Naive thymus-derived CD4-positive, alpha-beta T cell (primary cell): ENCODE measurements at regions not wholly inside any gene's neighbourhood (a gene's known extent, or its start where the extent isn't known, plus 50 kb on each side); places are given as distances from the start of the nearest gene placed in this dataset.

ENCODE experiments used
- ATAC-seq: fragments of 150-1000 bp; cut with Tn5 transposase; 2 replicates; pipeline ENCODE4 v1.10.0; 2021; ENCODE audit warnings: mild to moderate bottlenecking, moderate library complexity
- CTCF ChIA-PET: fragments of 350-600 bp; sonication (Branson Sonifier 250); formaldehyde crosslinking; loops from one replicate; lab custom pipeline; 2021; ENCODE audit warnings: antibody characterized with exemption; lab: Charles Lee
- POLR2A ChIA-PET: fragments of 350-600 bp; sonication (Branson Sonifier 250); formaldehyde crosslinking; loops from one replicate; lab custom pipeline; 2021; ENCODE audit warnings: antibody characterized with exemption, inconsistent platforms; lab: Charles Lee
- DNase-seq, 9 donors: peaks; one replicate each; pipeline versions ENCODE4 v3.0.0 to v3.0.0-alpha.2; 2020 to 2022; ENCODE audit warnings: mixed read lengths in 1 of 9
- H3K27ac ChIP-seq: one replicate; pipeline ENCODE4 v1.7.0; 2013; ENCODE audit warnings: mild to moderate bottlenecking, low read depth, low read length, moderate library complexity
- H3K27me3 ChIP-seq, 2 donors: one replicate each; pipeline ENCODE4 v1.7.0; 2013; ENCODE audit warnings: low read length in 2 of 2, mild to moderate bottlenecking in 2 of 2, moderate library complexity in 2 of 2; ENCODE audit not compliant: control insufficient read depth in 2 of 2, insufficient read depth in 2 of 2
- H3K36me3 ChIP-seq, 3 experiments: 1 replicate in 2 of 3; 2 replicates in 1 of 3; pipeline ENCODE4 v1.7.0; 2013; ENCODE audit warnings: low read length in 3 of 3, mild to moderate bottlenecking in 3 of 3, moderate library complexity in 1 of 3; ENCODE audit not compliant: insufficient read depth in 3 of 3, control insufficient read depth in 2 of 3
- H3K4me1 ChIP-seq, 2 donors: one replicate each; pipeline ENCODE4 v1.7.0; 2013; ENCODE audit warnings: low read length in 2 of 2, mild to moderate bottlenecking in 2 of 2, moderate library complexity in 1 of 2; ENCODE audit not compliant: control insufficient read depth in 2 of 2, insufficient read depth in 2 of 2
- H3K4me3 ChIP-seq: 2 replicates; pipeline ENCODE4 v1.7.0; 2013; ENCODE audit warnings: mild to moderate bottlenecking, low read length
- H3K9me3 ChIP-seq, 3 experiments: 1 replicate in 2 of 3; 2 replicates in 1 of 3; pipeline ENCODE4 v1.7.0; 2013; ENCODE audit warnings: low read length in 3 of 3; ENCODE audit not compliant: control insufficient read depth in 2 of 3
- H3K27ac Mint-ChIP-seq, 9 donors: one replicate each; pipeline ENCODE4 v1.8.0; 2020 to 2022; ENCODE audit warnings: mixed read lengths in 9 of 9, mild to moderate bottlenecking in 8 of 9, moderate library complexity in 5 of 9, inconsistent platforms in 2 of 9
- H3K27me3 Mint-ChIP-seq, 5 donors: one replicate each; pipeline ENCODE4 v1.8.0; 2021 to 2022; ENCODE audit warnings: mixed read lengths in 5 of 5, mild to moderate bottlenecking in 1 of 5
- H3K36me3 Mint-ChIP-seq, 5 donors: one replicate each; pipeline ENCODE4 v1.8.0; 2020 to 2022; ENCODE audit warnings: mixed read lengths in 5 of 5, mild to moderate bottlenecking in 3 of 5, inconsistent platforms in 1 of 5
- H3K4me1 Mint-ChIP-seq, 7 donors: one replicate each; pipeline ENCODE4 v1.8.0; 2020 to 2022; ENCODE audit warnings: mixed read lengths in 7 of 7, mild to moderate bottlenecking in 3 of 7, inconsistent platforms in 1 of 7
- H3K4me3 Mint-ChIP-seq, 10 donors: one replicate each; pipeline ENCODE4 v1.8.0; 2020 to 2022; ENCODE audit warnings: mild to moderate bottlenecking in 10 of 10, mixed read lengths in 10 of 10, moderate library complexity in 6 of 10, inconsistent platforms in 2 of 10
- H3K9me3 Mint-ChIP-seq, 11 donors: one replicate each; pipeline ENCODE4 v1.8.0; 2020 to 2022; ENCODE audit warnings: mixed read lengths in 11 of 11, mild to moderate bottlenecking in 4 of 11, inconsistent platforms in 1 of 11, moderate library complexity in 1 of 11
- intact Hi-C, 2 donors: fragments of 100-400 bp; cut with micrococcal nuclease; formaldehyde crosslinking; loops; one replicate each; pipeline ENCODE4 v1.15.1; 2023

GRCh38 chr11:69982690-69983570 lies 95.2 kb upstream of the ANO1 start:
- no peak for DNase-seq
- Histone ChIP-seq H3K36me3 (no peaks in the 10 kb centered on the region), H3K27ac (no peak overlapping the region), H3K4me3 (no peak overlapping the region), H3K27me3 (no peaks in the 10 kb centered on the region), H3K9me3 (no peaks in the 10 kb centered on the region), H3K4me1 (no peaks in the 10 kb centered on the region)
- Mint-ChIP-seq H3K27ac (no peak overlapping the region), H3K36me3 (no peaks in the 10 kb centered on the region), H3K27me3 (peaks cover 49 to 65% (median 55%) of the 10 kb centered on the region in 5 donors), H3K4me1 (no peaks in the 10 kb centered on the region), H3K9me3 (no peaks in the 10 kb centered on the region), H3K4me3 (no peak overlapping the region)
- POLR2A ChIA-PET = no interaction called here
- intact Hi-C loops = no loop called here
- CTCF ChIA-PET = no interaction called here
- ATAC-seq = no peak

DNA sequence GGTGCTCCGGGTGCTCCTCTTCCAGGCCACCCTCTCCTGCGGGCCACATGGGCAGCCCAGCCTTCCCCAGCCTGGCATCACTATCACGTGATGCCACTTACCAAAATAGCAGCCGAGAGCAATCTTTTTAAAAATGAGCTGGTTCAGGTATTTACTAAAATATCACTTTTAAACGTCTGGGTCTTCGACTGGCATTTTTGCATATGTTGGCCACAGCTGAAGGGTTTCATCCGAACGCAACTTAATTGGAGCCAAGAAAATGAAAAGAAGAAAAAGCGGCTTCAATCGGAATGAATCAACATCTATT lies 94.6 kb upstream of the ANO1 start:
- Mint-ChIP-seq H3K4me1 (no peaks in the 10 kb centered on the region), H3K27me3 (peaks cover 55 to 70% (median 61%) of the 10 kb centered on the region in 5 donors), H3K27ac (no peak overlapping the region), H3K36me3 (no peaks in the 10 kb centered on the region), H3K9me3 (no peaks in the 10 kb centered on the region), H3K4me3 (no peak overlapping the region)
- intact Hi-C loops = no loop called here
- H3K9me3 ChIP-seq = no peaks in the 10 kb centered on the region
- ChIA-PET CTCF (no interaction called here), POLR2A (no interaction called here)
- no peaks in the 10 kb centered on the region for H3K27me3 ChIP-seq
- no peaks in the 10 kb centered on the region for H3K4me1 ChIP-seq
- DNase-seq (no peak), ATAC-seq (no peak)
- H3K27ac ChIP-seq = no peak overlapping the region
- H3K36me3 ChIP-seq = no peaks in the 10 kb centered on the region
- no peak overlapping the region for H3K4me3 ChIP-seq

GRCh38 chr11:69983897-69984438 lies 94.1 kb upstream of the ANO1 start:
- no peak for ATAC-seq
- intact Hi-C loops = no loop called here
- Mint-ChIP-seq H3K9me3 (no peaks in the 10 kb centered on the region), H3K4me1 (no peaks in the 10 kb centered on the region), H3K36me3 (no peaks in the 10 kb centered on the region), H3K27ac (no peak overlapping the region), H3K27me3 (peaks cover 59 to 70% (median 64%) of the 10 kb centered on the region in 5 donors), H3K4me3 (no peak overlapping the region)
- ChIA-PET CTCF (interaction anchor here (0.6 kb wide), 1 partner anchor 195 kb away, joined by 6 read pairs; no protein-coding TSS in a partner anchor), POLR2A (no interaction called here)
- no peak overlapping the region for H3K27ac ChIP-seq
- H3K36me3 ChIP-seq = no peaks in the 10 kb centered on the region
- H3K4me1 ChIP-seq = no peaks in the 10 kb centered on the region
- H3K27me3 ChIP-seq = no peaks in the 10 kb centered on the region
- H3K4me3 ChIP-seq = no peak overlapping the region
- no peak for DNase-seq
- H3K9me3 ChIP-seq = no peaks in the 10 kb centered on the region

DNA sequence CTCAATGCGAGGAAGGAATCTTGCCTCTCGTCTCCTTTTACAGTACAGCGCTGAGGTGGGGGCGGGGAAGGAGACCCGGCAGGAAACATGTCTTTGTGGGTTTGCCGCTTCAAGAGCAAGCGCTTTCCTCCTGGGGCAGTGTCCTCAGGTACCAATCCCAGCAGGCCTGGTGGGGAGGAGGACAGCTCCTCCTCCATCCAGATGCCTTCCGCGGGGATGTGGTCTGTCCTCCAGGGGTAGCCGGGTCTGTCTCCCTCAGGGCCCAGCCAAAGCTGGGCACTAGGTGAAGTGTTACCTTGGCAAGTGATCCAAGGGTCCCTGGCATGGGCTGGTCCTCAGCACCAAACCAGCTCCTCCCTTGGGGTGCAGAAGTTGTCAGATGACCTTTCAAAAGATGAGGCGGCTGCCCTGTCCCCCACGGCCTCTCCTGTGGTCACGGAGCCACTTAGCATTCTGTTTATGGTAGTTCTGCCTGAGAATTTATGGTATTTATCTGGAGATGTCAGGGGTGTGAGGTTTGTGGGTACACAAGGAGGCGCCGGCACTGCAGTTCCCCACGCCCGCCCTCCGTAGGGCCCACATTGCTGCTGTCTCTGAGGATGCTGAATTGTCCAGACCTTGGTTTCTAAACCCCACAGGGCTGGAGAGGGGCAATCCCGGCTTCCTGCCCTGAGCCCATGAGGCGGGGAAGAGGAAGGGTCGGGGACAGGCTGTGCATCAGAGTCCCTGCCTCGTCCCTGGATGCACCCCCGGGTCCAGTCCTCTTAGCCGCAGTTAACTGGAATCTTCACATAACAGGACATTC lies 93.5 kb upstream of the ANO1 start:
- no peak overlapping the region for H3K4me3 ChIP-seq
- Mint-ChIP-seq H3K4me1 (no peaks in the 10 kb centered on the region), H3K27ac (no peak overlapping the region), H3K4me3 (no peak overlapping the region), H3K36me3 (no peaks in the 10 kb centered on the region), H3K9me3 (no peaks in the 10 kb centered on the region), H3K27me3 (peaks cover 62 to 67% (median 64%) of the 10 kb centered on the region in 5 donors)
- no peak overlapping the region for H3K27ac ChIP-seq
- DNase-seq = no peak
- POLR2A ChIA-PET = no interaction called here
- no peaks in the 10 kb centered on the region for H3K9me3 ChIP-seq
- no peaks in the 10 kb centered on the region for H3K27me3 ChIP-seq
- H3K4me1 ChIP-seq = no peaks in the 10 kb centered on the region
- CTCF ChIA-PET = interaction anchor here (0.6 kb wide), 1 partner anchor 194 kb away, joined by 6 read pairs; no protein-coding TSS in a partner anchor
- intact Hi-C loops = no loop called here
- H3K36me3 ChIP-seq = no peaks in the 10 kb centered on the region
- no peak for ATAC-seq

DNA sequence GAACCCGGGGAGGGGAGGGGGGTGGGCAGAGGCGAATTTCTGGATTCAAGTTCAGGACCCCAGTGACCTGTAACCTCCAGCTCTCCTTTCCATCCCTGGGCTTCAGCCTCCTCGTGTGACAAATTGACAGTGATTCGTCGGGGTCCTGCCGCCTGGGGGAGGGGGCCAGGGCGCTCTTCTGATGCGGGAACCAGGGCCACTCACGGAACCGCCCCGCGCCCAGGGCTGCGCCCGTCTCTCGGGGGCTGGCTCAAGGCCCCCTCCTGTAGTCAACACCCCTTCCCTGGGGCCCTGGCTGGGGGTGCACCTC lies 92.8 kb upstream of the ANO1 start:
- POLR2A ChIA-PET = no interaction called here
- no peaks in the 10 kb centered on the region for H3K9me3 ChIP-seq
- H3K9me3 Mint-ChIP-seq = no peaks in the 10 kb centered on the region
- H3K36me3 Mint-ChIP-seq = no peaks in the 10 kb centered on the region
- ATAC-seq = no peak
- no peaks in the 10 kb centered on the region for H3K4me1 Mint-ChIP-seq
- H3K36me3 ChIP-seq = no peaks in the 10 kb centered on the region
- CTCF ChIA-PET = no interaction called here
- peaks cover 61 to 71% (median 66%) of the 10 kb centered on the region in 5 donors for H3K27me3 Mint-ChIP-seq
- H3K4me1 ChIP-seq = no peaks in the 10 kb centered on the region
- no peak overlapping the region for H3K27ac ChIP-seq
- no peak overlapping the region for H3K4me3 Mint-ChIP-seq
- no peak overlapping the region for H3K27ac Mint-ChIP-seq
- H3K27me3 ChIP-seq = no peaks in the 10 kb centered on the region
- DNase-seq = no peak
- intact Hi-C loops = no loop called here
- H3K4me3 ChIP-seq = no peak overlapping the region

GRCh38 chr11:69985641-69986439 lies 92.3 kb upstream of the ANO1 start:
- no peaks in the 10 kb centered on the region for H3K9me3 ChIP-seq
- H3K36me3 ChIP-seq = no peaks in the 10 kb centered on the region
- Mint-ChIP-seq H3K36me3 (no peaks in the 10 kb centered on the region), H3K4me1 (no peaks in the 10 kb centered on the region), H3K27me3 (peaks cover 63 to 73% (median 66%) of the 10 kb centered on the region in 5 donors), H3K4me3 (no peak overlapping the region), H3K27ac (no peak overlapping the region), H3K9me3 (no peaks in the 10 kb centered on the region)
- ATAC-seq = no peak
- ChIA-PET POLR2A (no interaction called here), CTCF (no interaction called here)
- intact Hi-C loops = no loop called here
- no peaks in the 10 kb centered on the region for H3K27me3 ChIP-seq
- no peak overlapping the region for H3K27ac ChIP-seq
- H3K4me3 ChIP-seq = no peak overlapping the region
- H3K4me1 ChIP-seq = no peaks in the 10 kb centered on the region
- DNase-seq = no peak
